ENCODE measurements at regions not wholly inside any gene's neighbourhood (a gene's known extent, or its start where the extent isn't known, plus 50 kb on each side); places are given as distances from the start of the nearest gene placed in this dataset.

GRCh38 chr2:155030296-155030695 is 331.8 kb downstream of the KCNJ3 start:
- Histone ChIP-seq H3K9ac (ENCODE audit: low read length) (no peak overlapping the region), H4K20me1 (ENCODE audit: insufficient read depth, low read length) (no peaks in the 10 kb centered on the region), H3K27me3 (ENCODE audit: low read depth, low read length) (no peaks in the 10 kb centered on the region), H3K4me3 (ENCODE audit: low read length) (no peak overlapping the region), H3K4me2 (ENCODE audit: low read length) (no peak overlapping the region), H3K36me3 (replicated peaks; ENCODE audit: low read depth, low read length) (no peaks in the 10 kb centered on the region), H3K27ac (ENCODE audit: low read length) (no peak overlapping the region), H3K4me1 (ENCODE audit: low read length) (peaks cover 9% of the 10 kb centered on the region), H2AFZ (ENCODE audit: low read depth, low read length) (no peak overlapping the region), H3K9me3 (ENCODE audit: insufficient read depth, low read length) (no peaks in the 10 kb centered on the region), H3K79me2 (ENCODE audit: low read length) (no peaks in the 10 kb centered on the region)
- TF ChIP-seq EZH2phosphoT487 (IDR thresholded peaks at IDR 0.05; ENCODE audit: low read depth): no peak
- no peak for TF ChIP-seq CTCF (IDR thresholded peaks at IDR 0.05; ENCODE audit: low read depth, low read length)

DNA sequence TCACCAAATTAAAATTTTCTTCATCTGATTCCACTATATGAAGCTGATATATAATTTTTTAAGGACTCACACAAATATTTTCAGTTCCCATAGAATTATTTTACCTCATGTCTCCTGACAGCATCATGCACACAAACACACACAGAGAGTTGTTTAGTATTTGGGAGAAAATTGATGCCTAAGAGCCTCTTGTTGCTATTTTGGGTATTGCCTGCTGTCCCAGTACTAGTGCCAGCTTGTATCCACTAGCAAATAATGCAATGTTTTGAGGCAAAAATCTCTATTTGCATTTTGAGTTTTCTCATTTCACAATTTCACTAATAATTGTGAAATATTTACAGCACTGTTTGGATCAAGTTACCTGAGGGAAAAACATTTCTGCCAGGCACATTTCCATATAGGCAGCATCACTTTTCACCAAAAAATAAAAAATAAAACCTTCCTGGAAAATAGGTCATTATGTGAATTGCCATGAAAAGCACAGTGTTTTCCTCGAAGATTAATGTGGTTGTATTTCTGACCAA is 328.2 kb downstream of the KCNJ3 start:
- H2AFZ ChIP-seq (ENCODE audit: low read depth, low read length): no peak overlapping the region
- H3K9ac ChIP-seq (ENCODE audit: low read length): no peak overlapping the region
- no peaks in the 10 kb centered on the region for H3K9me3 ChIP-seq (ENCODE audit: insufficient read depth, low read length)
- H4K20me1 ChIP-seq (ENCODE audit: insufficient read depth, low read length): no peaks in the 10 kb centered on the region
- H3K27ac ChIP-seq (ENCODE audit: low read length): no peak overlapping the region
- H3K36me3 ChIP-seq (replicated peaks; ENCODE audit: low read depth, low read length): no peaks in the 10 kb centered on the region
- H3K4me3 ChIP-seq (ENCODE audit: low read length): no peak overlapping the region
- no peak for TF ChIP-seq CTCF (IDR thresholded peaks at IDR 0.05; ENCODE audit: low read depth, low read length)
- TF ChIP-seq EZH2phosphoT487 (IDR thresholded peaks at IDR 0.05; ENCODE audit: low read depth): no peak
- no peaks in the 10 kb centered on the region for H3K4me1 ChIP-seq (ENCODE audit: low read length)
- no peaks in the 10 kb centered on the region for H3K27me3 ChIP-seq (ENCODE audit: low read depth, low read length)
- no peak overlapping the region for H3K4me2 ChIP-seq (ENCODE audit: low read length)
- no peaks in the 10 kb centered on the region for H3K79me2 ChIP-seq (ENCODE audit: low read length)

DNA sequence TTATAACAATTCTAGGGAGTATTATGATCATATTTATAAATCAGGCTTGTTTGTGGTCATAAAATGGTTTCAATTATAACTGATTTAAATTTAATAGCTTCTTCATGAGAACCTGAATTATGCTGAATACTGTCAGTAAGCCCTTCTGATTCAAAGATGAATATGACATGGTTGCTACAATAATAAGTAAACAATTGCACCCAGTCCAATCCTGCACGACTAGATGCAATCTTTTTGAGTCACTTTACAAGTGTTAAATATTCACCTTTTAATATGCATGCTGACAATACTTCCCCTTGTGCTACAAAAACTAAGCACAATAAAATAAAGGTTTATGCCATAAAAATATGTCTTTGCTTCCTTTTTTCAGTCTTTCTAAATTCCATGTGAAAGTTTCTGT is 325.2 kb downstream of the KCNJ3 start:
- Histone ChIP-seq H3K27ac (ENCODE audit: low read length) (no peak overlapping the region), H3K36me3 (replicated peaks; ENCODE audit: low read depth, low read length) (no peaks in the 10 kb centered on the region), H3K4me1 (ENCODE audit: low read length) (no peaks in the 10 kb centered on the region), H3K4me2 (ENCODE audit: low read length) (no peak overlapping the region), H3K9me3 (ENCODE audit: insufficient read depth, low read length) (no peaks in the 10 kb centered on the region), H2AFZ (ENCODE audit: low read depth, low read length) (no peak overlapping the region), H3K9ac (ENCODE audit: low read length) (no peak overlapping the region), H3K79me2 (ENCODE audit: low read length) (no peaks in the 10 kb centered on the region), H4K20me1 (ENCODE audit: insufficient read depth, low read length) (no peaks in the 10 kb centered on the region), H3K4me3 (ENCODE audit: low read length) (no peak overlapping the region), H3K27me3 (ENCODE audit: low read depth, low read length) (no peaks in the 10 kb centered on the region)
- TF ChIP-seq EZH2phosphoT487 (IDR thresholded peaks at IDR 0.05; ENCODE audit: low read depth): no peak
- no peak for TF ChIP-seq CTCF (IDR thresholded peaks at IDR 0.05; ENCODE audit: low read depth, low read length)

DNA sequence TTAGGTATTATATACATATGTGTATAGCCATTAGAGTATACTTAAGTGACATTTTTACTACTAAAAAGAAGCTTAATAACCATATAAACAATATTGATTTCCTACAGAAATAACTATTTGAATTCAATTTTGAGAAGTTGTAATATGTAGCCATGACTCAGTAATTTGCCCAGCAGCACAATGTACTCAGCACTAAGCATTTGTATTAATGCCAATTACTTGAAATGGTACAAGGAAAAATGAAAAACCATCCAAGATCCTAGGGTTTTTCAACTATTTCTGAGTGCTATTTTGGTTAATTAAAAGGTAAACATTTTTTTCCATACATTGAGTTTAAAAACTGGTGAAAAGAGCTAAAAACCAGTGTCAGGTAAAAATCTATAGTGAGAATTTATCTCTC is 324.0 kb downstream of the KCNJ3 start:
- Histone ChIP-seq H3K9ac (ENCODE audit: low read length) (no peak overlapping the region), H3K27me3 (ENCODE audit: low read depth, low read length) (no peaks in the 10 kb centered on the region), H3K9me3 (ENCODE audit: insufficient read depth, low read length) (no peaks in the 10 kb centered on the region), H2AFZ (ENCODE audit: low read depth, low read length) (no peak overlapping the region), H3K4me3 (ENCODE audit: low read length) (no peak overlapping the region), H3K36me3 (replicated peaks; ENCODE audit: low read depth, low read length) (no peaks in the 10 kb centered on the region), H3K79me2 (ENCODE audit: low read length) (no peaks in the 10 kb centered on the region), H3K4me1 (ENCODE audit: low read length) (no peaks in the 10 kb centered on the region), H3K4me2 (ENCODE audit: low read length) (no peak overlapping the region), H3K27ac (ENCODE audit: low read length) (no peak overlapping the region), H4K20me1 (ENCODE audit: insufficient read depth, low read length) (no peaks in the 10 kb centered on the region)
- TF ChIP-seq EZH2phosphoT487 (IDR thresholded peaks at IDR 0.05; ENCODE audit: low read depth): no peak
- TF ChIP-seq CTCF (IDR thresholded peaks at IDR 0.05; ENCODE audit: low read depth, low read length): no peak
